ENCODE measurements at regions not wholly inside any gene's neighbourhood (a gene's known extent, or its start where the extent isn't known, plus 50 kb on each side); places are given as distances from the start of the nearest gene placed in this dataset.

- peaks cover 97% of the 10 kb centered on the region for H3K27me3 ChIP-seq (ENCODE audit: insufficient read depth, low read length)
- no peak for ATAC-seq
- H3K4me1 ChIP-seq (ENCODE audit: control insufficient read depth in 1 of 2, insufficient read depth in 2 of 2, low read length in 2 of 2), result no peaks in the 10 kb centered on the region
- no peaks in the 10 kb centered on the region for H3K36me3 ChIP-seq (ENCODE audit: control insufficient read depth in 1 of 2, insufficient read depth in 2 of 2, low read length in 2 of 2)
- ChIA-PET RAD21 (ENCODE audit: low non-redundant PET in 1 of 2, low total read pairs in 2 of 2, uncharacterized antibody in 2 of 2, unreplicated experiment in 2 of 2) (no interaction called here), CTCF (no interaction called here), POLR2A (no interaction called here)
- intact Hi-C loops (cut with micrococcal nuclease), result no loop called here
- no peak for TF ChIP-seq EGR1 (IDR thresholded peaks at IDR 0.05; ENCODE audit: low read depth)
- no peak for TF ChIP-seq ZNF274 (IDR thresholded peaks at IDR 0.05; ENCODE audit: low read depth, low read length)
- no peak for TF ChIP-seq EZH2phosphoT487 (IDR thresholded peaks at IDR 0.05; ENCODE audit: borderline replicate concordance)
- TF ChIP-seq SRF (IDR thresholded peaks at IDR 0.05; ENCODE audit: low read depth), result no peak
- no peak for TF ChIP-seq YY1 (IDR thresholded peaks at IDR 0.05; ENCODE audit: extremely low read depth, insufficient replicate concordance, low read depth, low read length)
- no peak for TF ChIP-seq ZBTB33 (IDR thresholded peaks at IDR 0.05; ENCODE audit: extremely low read depth, insufficient replicate concordance, low read length)
- TF ChIP-seq MAX (IDR thresholded peaks at IDR 0.05), result no peak
- no peak for TF ChIP-seq CEBPB (IDR thresholded peaks at IDR 0.05; ENCODE audit: low read depth)
- no peak for TF ChIP-seq SIN3A (IDR thresholded peaks at IDR 0.05; ENCODE audit: low read depth)
- TF ChIP-seq SP1 (IDR thresholded peaks at IDR 0.05; ENCODE audit: low read depth), result no peak
- TF ChIP-seq ZFX (IDR thresholded peaks at IDR 0.05), result no peak
- no peak for TF ChIP-seq ATF3 (IDR thresholded peaks at IDR 0.05)
- H3K4me3 ChIP-seq (replicated peaks in 1 of 2; ENCODE audit: low read depth in 1 of 2, low read length in 2 of 2), result no peak overlapping the region
- H3K9me3 ChIP-seq (ENCODE audit: control insufficient read depth in 1 of 2, insufficient read depth in 1 of 2, low read depth in 1 of 2, low read length in 2 of 2), result no peaks in the 10 kb centered on the region
- H2AFZ ChIP-seq (ENCODE audit: low read depth, low read length, poor library complexity, severe bottlenecking), result no peak overlapping the region
- DNase-seq (ENCODE audit: low read depth, low spot score), result no peak
- no peaks in the 10 kb centered on the region for H3K9me2 ChIP-seq (ENCODE audit: insufficient read depth)
- no peak overlapping the region for H3K4me2 ChIP-seq (ENCODE audit: low read length)
- H3K27ac ChIP-seq (ENCODE audit: low read depth, low read length), result no peak overlapping the region
- H3K9ac ChIP-seq (ENCODE audit: low read length), result no peak overlapping the region
- H3K79me2 ChIP-seq (ENCODE audit: insufficient read depth, low read length), result no peaks in the 10 kb centered on the region
- no TSS peak for BruUV-seq (replicated peaks)
- no peaks in the 10 kb centered on the region for H4K20me1 ChIP-seq (ENCODE audit: insufficient read depth)
Observed at GRCh38 chr16:86196687-86197391, 297.9 kb downstream of the IRF8 start.
